Neuron (in vitro differentiated cells): ENCODE measurements at regions not wholly inside any gene's neighbourhood (a gene's known extent, or its start where the extent isn't known, plus 50 kb on each side); places are given as distances from the start of the nearest gene placed in this dataset.
"Not testable (repeated sequence)": the region's sequence is repeated elsewhere in the genome, so short reads cannot be mapped to it uniquely, and the experiment has no call there.

ENCODE experiments used
- H2AFZ ChIP-seq: one replicate; pipeline ENCODE4 v1.6.1; 2013; ENCODE audit warnings: low read depth, mild to moderate bottlenecking, inconsistent platforms, low read length, moderate library complexity
- H3K27me3 ChIP-seq: one replicate; pipeline ENCODE4 v1.6.1; 2013; ENCODE audit warnings: low read length; ENCODE audit not compliant: insufficient read depth
- H3K36me3 ChIP-seq: one replicate; pipeline ENCODE4 v1.6.1; 2013; ENCODE audit warnings: low read length; ENCODE audit not compliant: insufficient read depth
- H3K4me1 ChIP-seq: one replicate; pipeline ENCODE4 v1.6.1; 2013; ENCODE audit warnings: low read length; ENCODE audit not compliant: insufficient read depth
- H3K4me3 ChIP-seq: 2 replicates; pipeline ENCODE4 v1.5.1; 2013; ENCODE audit warnings: mild to moderate bottlenecking, low read length, moderate library complexity
- H3K9me3 ChIP-seq: one replicate; pipeline ENCODE4 v1.6.1; 2013; ENCODE audit warnings: low read length

DNA sequence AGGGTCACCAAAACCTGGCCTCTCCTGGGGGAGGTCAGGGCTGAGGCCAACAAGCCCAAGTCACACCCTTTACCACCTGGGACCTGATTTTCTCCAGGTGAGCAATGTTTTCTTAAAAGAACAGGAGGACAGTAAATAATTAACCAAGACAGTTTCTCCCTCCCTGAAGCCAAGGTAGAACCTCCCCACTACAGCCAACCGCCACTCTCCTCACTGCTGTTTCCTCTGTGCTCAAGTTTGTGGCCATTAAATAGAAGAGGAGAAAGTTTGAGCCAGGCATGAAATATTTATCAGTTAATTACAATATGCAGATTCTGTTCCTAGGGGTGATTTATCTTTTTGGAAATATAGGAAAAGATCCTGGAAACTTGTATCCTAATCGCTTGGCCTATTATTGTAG lies 150.6 kb upstream of the ANKRD20A1 start:
- not testable (repeated sequence) for H3K27me3 ChIP-seq, H2AFZ ChIP-seq, H3K4me3 ChIP-seq, H3K9me3 ChIP-seq, H3K36me3 ChIP-seq, H3K4me1 ChIP-seq

DNA sequence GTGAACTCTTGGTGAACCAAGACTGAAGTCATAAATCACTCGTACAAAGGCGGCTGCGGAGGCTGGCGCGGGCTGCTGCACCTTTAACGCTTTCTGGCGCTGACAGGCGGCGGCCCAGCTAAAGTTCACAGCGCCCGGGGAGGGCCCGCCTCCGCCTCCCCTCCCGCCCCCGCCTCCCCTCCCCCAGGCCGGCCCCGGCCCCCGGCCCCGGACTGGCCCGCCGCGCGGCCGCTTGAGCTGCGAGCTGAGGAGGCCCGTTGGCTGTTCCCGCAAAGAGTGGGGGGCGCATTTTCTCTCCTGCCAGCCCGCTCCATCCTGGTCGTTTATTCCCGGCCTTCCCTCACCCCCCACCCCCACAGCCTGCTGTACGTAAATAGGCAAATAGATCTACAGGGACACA lies 147.3 kb upstream of the ANKRD20A1 start:
- H3K36me3 ChIP-seq, H3K9me3 ChIP-seq, H3K4me1 ChIP-seq, H3K4me3 ChIP-seq, H3K27me3 ChIP-seq, H2AFZ ChIP-seq: not testable (repeated sequence)

DNA sequence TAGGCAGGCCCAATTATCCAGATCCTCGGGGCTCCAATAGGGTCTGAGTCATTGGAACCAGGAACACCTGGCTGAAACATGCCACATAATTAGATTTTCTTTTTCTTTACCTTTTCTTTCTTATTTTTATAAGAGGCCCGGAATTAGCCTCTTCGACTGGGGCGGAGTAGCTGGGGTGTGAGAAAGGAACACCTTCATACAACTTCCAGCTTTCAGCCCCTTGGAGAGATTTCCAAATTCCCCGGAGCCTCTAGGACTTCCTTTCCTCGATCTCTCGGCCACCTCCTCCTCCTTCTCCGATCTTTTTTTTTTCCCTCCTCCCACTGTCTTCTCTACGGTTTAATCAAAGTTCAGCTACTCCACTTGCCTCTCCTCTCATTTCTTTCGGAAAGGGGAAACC lies 146.8 kb upstream of the ANKRD20A1 start:
- not testable (repeated sequence) for H3K4me1 ChIP-seq, H3K9me3 ChIP-seq, H3K36me3 ChIP-seq, H2AFZ ChIP-seq, H3K4me3 ChIP-seq, H3K27me3 ChIP-seq

DNA sequence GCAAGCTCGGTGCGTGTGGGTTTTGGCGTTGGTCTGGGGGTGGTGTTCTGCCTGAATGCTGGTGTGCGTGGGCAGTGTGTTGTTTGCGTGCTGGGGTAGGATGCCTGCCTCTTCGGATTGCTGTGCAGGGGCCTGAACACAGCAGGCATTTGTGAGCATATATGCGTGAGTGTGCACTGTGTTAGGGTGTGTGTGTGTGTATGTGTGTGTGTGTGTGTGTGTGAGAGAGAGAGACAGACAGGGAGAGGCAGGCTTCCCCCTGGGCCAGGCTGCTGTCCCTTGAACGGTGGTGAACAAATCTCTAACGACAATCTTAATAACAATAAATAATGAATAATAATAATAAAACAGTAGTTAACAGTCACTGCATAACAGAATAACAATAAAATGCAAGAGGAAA lies 145.8 kb upstream of the ANKRD20A1 start:
- not testable (repeated sequence) for H3K36me3 ChIP-seq, H2AFZ ChIP-seq, H3K4me1 ChIP-seq, H3K4me3 ChIP-seq, H3K9me3 ChIP-seq, H3K27me3 ChIP-seq

DNA sequence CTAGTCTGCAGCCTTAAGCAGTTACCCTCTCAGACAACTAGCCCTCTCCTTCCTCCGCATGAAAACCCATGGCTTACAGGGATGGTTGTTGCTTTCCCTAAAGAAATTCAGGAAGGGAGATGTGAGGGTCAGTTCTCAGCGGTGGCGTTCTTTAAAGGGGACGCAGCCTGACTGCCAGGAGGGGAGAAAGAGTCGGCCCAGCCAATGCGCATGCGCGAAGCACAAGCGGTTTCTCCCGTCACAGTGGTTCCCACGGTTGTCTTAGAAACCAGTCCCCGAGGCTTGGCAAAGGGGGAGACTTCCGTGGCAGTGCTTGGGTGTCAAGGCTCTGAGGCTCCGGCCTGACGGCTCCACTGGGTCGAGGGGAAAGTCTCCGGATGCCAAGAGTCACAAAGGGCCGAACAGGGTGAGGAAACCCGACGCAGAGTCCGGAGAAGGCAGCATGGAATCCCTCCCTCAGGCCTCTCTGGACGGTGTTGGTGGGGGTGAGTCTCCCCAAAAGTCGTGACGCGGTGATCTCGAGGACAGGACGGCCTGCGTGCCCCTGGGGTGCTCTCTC lies 140.8 kb upstream of the ANKRD20A1 start:
- H3K4me1 ChIP-seq, H2AFZ ChIP-seq, H3K36me3 ChIP-seq, H3K27me3 ChIP-seq, H3K9me3 ChIP-seq, H3K4me3 ChIP-seq: not testable (repeated sequence)

DNA sequence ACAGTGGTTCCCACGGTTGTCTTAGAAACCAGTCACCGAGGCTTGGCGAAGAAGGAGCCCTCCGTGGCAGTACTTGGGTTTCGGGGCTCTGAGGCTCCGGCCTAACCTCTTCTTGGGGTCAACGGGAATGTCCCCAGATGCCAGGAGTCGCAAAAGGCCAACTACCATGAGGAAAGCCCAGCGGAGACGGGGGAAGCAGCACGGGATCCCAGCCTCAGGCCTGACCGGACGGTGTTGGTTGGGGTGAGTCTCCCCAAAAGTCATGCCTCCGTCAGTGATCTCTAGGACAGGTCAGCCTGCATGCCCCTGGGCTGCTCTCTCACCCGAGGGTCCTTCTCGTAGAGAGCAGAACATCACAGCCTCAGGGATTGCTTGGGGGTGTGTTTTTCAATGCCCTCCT lies 138.2 kb upstream of the ANKRD20A1 start:
- H3K9me3 ChIP-seq, H3K27me3 ChIP-seq, H3K36me3 ChIP-seq, H3K4me3 ChIP-seq, H2AFZ ChIP-seq, H3K4me1 ChIP-seq: not testable (repeated sequence)

DNA sequence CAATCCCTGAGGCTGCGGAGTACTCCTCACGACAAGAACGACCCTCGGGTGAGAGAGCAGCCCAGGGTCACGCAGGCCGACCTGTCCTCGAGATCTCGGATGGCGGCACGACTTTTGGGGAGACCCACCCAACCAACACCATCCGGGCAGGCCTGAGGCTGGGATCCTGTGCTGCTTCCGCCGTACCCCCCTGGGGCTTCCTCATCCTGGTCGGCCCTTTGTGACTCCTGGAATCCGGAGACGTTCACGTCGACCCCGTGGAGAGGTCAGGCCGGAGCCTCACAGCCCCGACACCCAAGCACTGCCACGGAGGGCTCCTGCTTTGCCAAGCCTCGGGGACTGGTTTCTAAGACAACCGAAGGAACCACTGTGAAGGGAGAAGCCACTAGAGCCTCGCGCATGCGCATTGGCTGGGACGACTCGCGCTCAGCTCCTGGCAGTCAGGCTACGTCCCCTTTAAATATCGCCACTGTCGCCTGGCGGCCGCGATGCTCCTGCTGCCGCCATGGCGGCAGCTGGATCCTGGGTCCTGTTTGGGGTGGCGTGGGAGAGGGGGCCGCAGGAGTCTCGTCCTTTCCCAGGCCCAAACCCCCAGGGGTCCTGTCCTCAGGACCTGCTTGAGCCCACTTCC lies 136.2 kb upstream of the ANKRD20A1 start:
- not testable (repeated sequence) for H3K4me3 ChIP-seq, H3K9me3 ChIP-seq, H3K36me3 ChIP-seq, H3K27me3 ChIP-seq, H3K4me1 ChIP-seq, H2AFZ ChIP-seq

DNA sequence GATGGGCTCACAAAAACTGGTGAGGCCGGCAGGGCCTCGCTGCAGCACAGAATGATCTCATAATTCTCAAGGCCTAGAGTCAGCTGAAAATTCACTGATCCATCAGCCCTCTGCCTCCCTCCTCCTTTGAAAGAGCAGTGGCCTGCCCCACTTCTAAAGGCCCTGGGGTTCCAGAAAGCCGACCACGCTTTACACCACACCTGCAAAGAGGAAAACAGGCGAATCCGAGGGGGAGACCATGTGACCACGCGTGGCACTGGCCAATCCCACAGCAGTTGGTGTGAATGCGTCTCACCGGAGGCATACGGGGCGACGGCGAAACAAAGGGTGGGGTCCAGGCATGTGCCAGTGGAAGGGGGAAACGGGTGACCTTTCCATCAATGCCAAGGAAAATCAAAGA lies 135.5 kb upstream of the ANKRD20A1 start:
- not testable (repeated sequence) for H3K36me3 ChIP-seq, H3K9me3 ChIP-seq, H2AFZ ChIP-seq, H3K27me3 ChIP-seq, H3K4me1 ChIP-seq
- peak overlapping the region; percentile 45 for H3K4me3 ChIP-seq

DNA sequence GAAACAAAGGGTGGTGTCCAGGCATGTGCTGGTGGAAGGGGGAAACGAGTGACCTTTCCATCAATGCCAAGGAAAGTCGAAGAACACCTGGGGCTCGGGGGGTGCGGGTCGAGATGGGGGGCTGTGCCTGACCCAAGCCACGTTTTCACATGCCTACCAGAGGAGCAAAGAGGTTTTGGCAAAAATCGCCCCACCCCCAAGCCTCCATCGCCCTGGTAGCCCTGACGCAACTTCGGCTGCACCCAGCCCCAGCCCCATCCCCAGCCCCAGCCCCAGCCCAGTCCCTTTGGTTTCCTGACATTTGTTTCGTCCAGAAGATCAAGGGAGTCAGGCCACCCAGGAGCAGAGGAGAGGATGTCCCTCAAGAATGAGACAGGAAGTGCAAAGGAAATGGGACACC lies 133.8 kb upstream of the ANKRD20A1 start:
- H3K4me3 ChIP-seq, H2AFZ ChIP-seq, H3K36me3 ChIP-seq: not testable (repeated sequence)

DNA sequence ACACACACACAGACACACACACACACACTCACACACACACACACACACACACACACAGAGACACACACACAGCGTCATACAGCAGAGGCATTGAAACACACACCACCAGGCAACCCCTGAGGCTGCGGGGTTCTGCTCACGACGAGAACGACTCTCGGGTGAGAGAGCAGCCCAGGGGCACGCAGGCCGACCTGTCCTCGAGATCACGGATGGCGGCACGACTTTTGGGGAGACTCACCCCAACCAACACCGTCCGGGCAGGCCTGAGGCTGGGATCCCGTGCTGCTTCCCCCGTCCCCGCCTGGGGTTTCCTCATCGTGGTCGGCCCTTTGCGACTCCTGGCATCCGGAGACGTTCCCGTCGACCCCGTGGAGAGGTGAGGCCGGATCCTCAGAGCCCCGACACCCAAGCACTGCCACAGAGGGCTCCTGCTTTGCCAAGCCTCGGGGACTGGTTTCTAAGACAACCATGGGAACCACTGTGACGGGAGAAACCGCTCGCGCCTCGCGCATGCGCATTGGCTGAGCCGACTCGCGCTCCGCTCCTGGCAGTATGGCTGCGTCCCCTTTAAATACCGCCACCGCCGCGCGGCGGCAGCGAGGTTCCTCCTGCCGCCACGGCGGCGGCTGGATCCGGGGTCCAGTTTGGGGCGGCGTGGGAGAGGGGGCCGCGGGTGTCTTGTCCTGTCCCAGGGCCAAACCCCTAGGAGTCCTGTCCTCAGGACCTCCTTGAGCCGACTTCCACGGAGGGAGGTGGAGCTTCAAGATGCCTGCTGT lies 132.3 kb upstream of the ANKRD20A1 start:
- not testable (repeated sequence) for H3K4me3 ChIP-seq, H2AFZ ChIP-seq, H3K9me3 ChIP-seq, H3K36me3 ChIP-seq, H3K4me1 ChIP-seq, H3K27me3 ChIP-seq

More for the DNA sequence above, 133.8 kb upstream of the ANKRD20A1 start:
- not testable (repeated sequence) for H3K9me3 ChIP-seq, H3K27me3 ChIP-seq, H3K4me1 ChIP-seq

DNA sequence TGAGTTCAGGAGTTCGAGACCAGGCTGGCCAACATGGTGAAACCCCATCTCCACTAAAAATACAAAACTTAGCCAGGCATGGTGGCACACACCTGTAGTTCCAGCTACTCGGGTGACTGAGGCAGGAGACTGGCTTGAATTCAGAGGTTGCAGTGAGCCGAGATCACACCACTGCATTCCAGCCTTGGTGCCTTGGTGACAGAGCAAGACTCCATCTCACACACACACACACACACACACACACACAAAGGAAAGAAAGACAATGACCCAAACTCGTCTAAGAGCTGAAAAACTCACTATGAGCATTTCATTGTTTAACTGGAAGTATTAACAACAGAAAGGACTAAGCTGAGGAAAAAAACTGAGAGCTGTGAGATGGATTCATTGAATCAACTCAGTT lies 95.6 kb upstream of the ANKRD20A1 start:
- not testable (repeated sequence) for H3K27me3 ChIP-seq, H3K4me1 ChIP-seq, H3K9me3 ChIP-seq, H3K4me3 ChIP-seq, H2AFZ ChIP-seq, H3K36me3 ChIP-seq

DNA sequence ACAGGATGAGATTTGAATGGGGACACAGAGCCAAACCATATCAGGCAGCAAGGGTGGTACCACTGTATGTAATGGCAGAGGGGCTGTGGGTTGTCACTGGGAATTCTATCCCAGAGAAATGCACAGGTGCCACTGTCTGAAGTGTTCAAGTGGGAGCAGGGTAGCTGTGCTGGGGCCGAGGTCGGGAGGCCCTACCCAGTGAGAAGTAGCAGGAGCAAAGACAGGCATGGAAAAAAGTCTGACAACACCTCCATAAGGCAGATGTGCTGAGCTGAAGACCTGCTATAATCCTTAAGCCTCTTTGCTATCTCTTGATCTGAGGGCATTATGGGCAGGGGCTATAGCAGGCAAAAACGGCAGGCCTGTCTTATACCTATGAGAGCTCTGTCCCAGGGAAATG lies 86.9 kb upstream of the ANKRD20A1 start:
- H3K36me3 ChIP-seq, H2AFZ ChIP-seq, H3K27me3 ChIP-seq, H3K4me1 ChIP-seq, H3K4me3 ChIP-seq, H3K9me3 ChIP-seq: not testable (repeated sequence)

DNA sequence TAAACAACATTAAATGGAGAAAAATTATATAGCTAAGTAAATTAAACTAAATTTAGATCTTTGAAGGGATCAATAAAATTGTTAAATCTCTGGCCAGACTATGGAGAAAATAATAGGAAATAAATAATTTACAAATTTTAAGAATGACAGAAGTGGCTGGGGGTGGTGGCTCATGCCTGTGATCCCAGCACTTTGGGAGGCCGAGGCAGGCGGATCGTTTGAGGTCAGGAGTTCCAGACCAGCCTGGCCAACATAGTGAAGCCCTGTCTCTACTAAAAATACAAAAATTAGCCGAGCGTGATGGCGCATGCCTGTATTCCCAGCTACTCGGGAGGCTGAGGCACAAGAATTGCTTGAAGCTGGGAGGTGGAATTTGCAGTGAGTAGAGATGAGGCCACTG lies 58.6 kb upstream of the ANKRD20A1 start:
- not testable (repeated sequence) for H2AFZ ChIP-seq, H3K4me1 ChIP-seq, H3K9me3 ChIP-seq, H3K27me3 ChIP-seq, H3K4me3 ChIP-seq, H3K36me3 ChIP-seq
